Endodermal cell (in vitro differentiated cells): ENCODE measurements at regions not wholly inside any gene's neighbourhood (a gene's known extent, or its start where the extent isn't known, plus 50 kb on each side); places are given as distances from the start of the nearest gene placed in this dataset.

ENCODE experiments used
- DNase-seq: peaks from one replicate; pipeline ENCODE4 v3.0.0-alpha.2; 2017
- H3K27ac ChIP-seq: 2 replicates; pipeline ENCODE4 v1.5.1; 2013; ENCODE audit warnings: mild to moderate bottlenecking, low read depth, low read length, moderate library complexity
- H3K27me3 ChIP-seq: 2 replicates; pipeline ENCODE4 v1.6.1; 2013; ENCODE audit warnings: mild to moderate bottlenecking, low read length, moderate library complexity; ENCODE audit not compliant: insufficient read depth, control insufficient read depth, poor library complexity, severe bottlenecking
- H3K36me3 ChIP-seq: 2 replicates; pipeline ENCODE4 v1.7.0; 2013; ENCODE audit warnings: mild to moderate bottlenecking, low read length, moderate library complexity; ENCODE audit not compliant: control insufficient read depth, insufficient read depth
- H3K4me1 ChIP-seq: one replicate; pipeline ENCODE4 v1.7.0; 2013; ENCODE audit warnings: low read length; ENCODE audit not compliant: control insufficient read depth, insufficient read depth
- H3K4me3 ChIP-seq: 2 replicates; pipeline ENCODE4 v1.5.1; 2013; ENCODE audit warnings: mild to moderate bottlenecking, low read length, moderate library complexity
- H3K9ac ChIP-seq: 2 replicates; pipeline ENCODE4 v1.6.1; 2013; ENCODE audit warnings: mild to moderate bottlenecking, low read length, moderate library complexity; ENCODE audit not compliant: poor library complexity, severe bottlenecking; ENCODE audit errors: extremely low read depth
- H3K9me3 ChIP-seq: 2 replicates; pipeline ENCODE4 v1.6.1; 2013; ENCODE audit warnings: mild to moderate bottlenecking, low read length, moderate library complexity; ENCODE audit not compliant: control insufficient read depth
- H3K27ac Mint-ChIP-seq: 2 replicates; pipeline ENCODE4 v1.8.0; 2020; ENCODE audit warnings: mixed read lengths
- H3K27me3 Mint-ChIP-seq: 2 replicates; pipeline ENCODE4 v1.8.0; 2021; ENCODE audit warnings: mild to moderate bottlenecking, mixed read lengths; ENCODE audit not compliant: insufficient read depth
- H3K36me3 Mint-ChIP-seq: 2 replicates; pipeline ENCODE4 v1.8.0; 2020; ENCODE audit warnings: low read depth, mixed read lengths
- H3K4me1 Mint-ChIP-seq: 2 replicates; pipeline ENCODE4 v1.8.0; 2020; ENCODE audit warnings: mixed read lengths
- H3K4me3 Mint-ChIP-seq: 2 replicates; pipeline ENCODE4 v1.8.0; 2020; ENCODE audit warnings: mild to moderate bottlenecking, moderate library complexity, mixed read lengths
- H3K9me3 Mint-ChIP-seq: 2 replicates; pipeline ENCODE4 v1.8.0; 2020; ENCODE audit warnings: mild to moderate bottlenecking, mixed read lengths
- CTCF ChIP-seq: fragments of 200-600 bp; sonication (generic); conservative IDR thresholded peaks from 2 replicates; pipeline ENCODE4 v1.5.0; 2021; ENCODE audit warnings: antibody characterized with exemption, mild to moderate bottlenecking
- WGBS, 2 experiments: methylation state at CpG; one replicate each; pipeline versions ENCODE4 v1.1.5 to v1.1.7; 2013; ENCODE audit warnings: missing lambda C conversion rate in 2 of 2, mixed read lengths in 1 of 2; ENCODE audit not compliant: insufficient coverage in 1 of 2, insufficient read length in 1 of 2; 5-methylcytosine and 5-hydroxymethylcytosine counted together

GRCh38 chr6:23477586-23477985, 648.4 kb upstream of the NRSN1 start:
- H3K4me3 ChIP-seq, result no peak overlapping the region
- no peaks in the 10 kb centered on the region for H3K36me3 ChIP-seq
- Mint-ChIP-seq H3K9me3 (no peaks in the 10 kb centered on the region), H3K4me1 (peaks cover 2% of the 10 kb centered on the region), H3K27ac (no peak overlapping the region), H3K27me3 (no peaks in the 10 kb centered on the region), H3K36me3 (no peaks in the 10 kb centered on the region), H3K4me3 (no peak overlapping the region)
- TF ChIP-seq CTCF, result no peak
- no peak for DNase-seq
- no peaks in the 10 kb centered on the region for H3K4me1 ChIP-seq
- H3K27me3 ChIP-seq, result no peaks in the 10 kb centered on the region
- no peak overlapping the region for H3K9ac ChIP-seq
- 94 to 100% methylated on average over 1 to 3 of the region's 3 CpGs for WGBS, 2 experiments
- peaks cover 5% of the 10 kb centered on the region for H3K9me3 ChIP-seq
- no peak overlapping the region for H3K27ac ChIP-seq

DNA sequence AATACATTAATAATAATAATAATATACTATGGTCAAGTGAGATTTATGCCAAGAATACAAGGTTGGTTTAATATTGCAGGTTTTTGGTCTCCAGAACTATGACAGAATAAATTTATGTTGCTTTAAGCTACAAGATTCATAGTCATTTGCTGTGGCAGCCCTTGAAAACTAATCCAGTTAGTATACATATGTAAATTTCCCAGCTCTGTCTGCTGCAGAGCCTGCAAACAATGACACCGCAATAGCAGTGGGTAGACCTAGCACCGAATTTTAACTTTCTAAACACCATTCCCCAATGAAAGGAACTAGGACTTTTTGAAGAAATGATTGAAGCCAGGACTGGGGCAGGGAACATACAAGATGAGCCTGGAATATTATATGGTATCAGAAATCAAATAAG, 647.7 kb upstream of the NRSN1 start:
- Mint-ChIP-seq H3K36me3 (no peaks in the 10 kb centered on the region), H3K9me3 (no peaks in the 10 kb centered on the region), H3K4me3 (no peak overlapping the region), H3K27me3 (no peaks in the 10 kb centered on the region), H3K27ac (no peak overlapping the region), H3K4me1 (peaks cover 2% of the 10 kb centered on the region)
- Histone ChIP-seq H3K4me1 (no peaks in the 10 kb centered on the region), H3K27ac (no peak overlapping the region), H3K9me3 (peaks cover 8% of the 10 kb centered on the region), H3K27me3 (no peaks in the 10 kb centered on the region), H3K9ac (no peak overlapping the region), H3K4me3 (no peak overlapping the region), H3K36me3 (no peaks in the 10 kb centered on the region)
- WGBS, 2 experiments, result 53% methylated on average over 2 of the region's 2 CpGs; no CpG with 5 or more reads in 1 of the 2 experiments
- DNase-seq, result no peak
- no peak for TF ChIP-seq CTCF

GRCh38 chr6:23483896-23484295, 642.1 kb upstream of the NRSN1 start:
- no peak for DNase-seq
- H3K27ac Mint-ChIP-seq, result no peak overlapping the region
- Histone ChIP-seq H3K27me3 (no peaks in the 10 kb centered on the region), H3K36me3 (no peaks in the 10 kb centered on the region), H3K4me3 (no peak overlapping the region), H3K9ac (no peak overlapping the region), H3K27ac (no peak overlapping the region), H3K4me1 (no peaks in the 10 kb centered on the region), H3K9me3 (peaks cover 3% of the 10 kb centered on the region)
- TF ChIP-seq CTCF, result no peak
- no peaks in the 10 kb centered on the region for H3K4me1 Mint-ChIP-seq
- H3K4me3 Mint-ChIP-seq, result no peak overlapping the region
- H3K36me3 Mint-ChIP-seq, result no peaks in the 10 kb centered on the region
- no peaks in the 10 kb centered on the region for H3K27me3 Mint-ChIP-seq
- H3K9me3 Mint-ChIP-seq, result no peaks in the 10 kb centered on the region
